HG03139 (cell line): ENCODE measurements at regions not wholly inside any gene's neighbourhood (a gene's known extent, or its start where the extent isn't known, plus 50 kb on each side); places are given as distances from the start of the nearest gene placed in this dataset.

Source experiments
- ATAC-seq: cut with Tn5 transposase; IDR thresholded peaks from one replicate; pipeline ENCODE4 v1.9.1; 2021; ENCODE audit not compliant: unreplicated experiment

DNA sequence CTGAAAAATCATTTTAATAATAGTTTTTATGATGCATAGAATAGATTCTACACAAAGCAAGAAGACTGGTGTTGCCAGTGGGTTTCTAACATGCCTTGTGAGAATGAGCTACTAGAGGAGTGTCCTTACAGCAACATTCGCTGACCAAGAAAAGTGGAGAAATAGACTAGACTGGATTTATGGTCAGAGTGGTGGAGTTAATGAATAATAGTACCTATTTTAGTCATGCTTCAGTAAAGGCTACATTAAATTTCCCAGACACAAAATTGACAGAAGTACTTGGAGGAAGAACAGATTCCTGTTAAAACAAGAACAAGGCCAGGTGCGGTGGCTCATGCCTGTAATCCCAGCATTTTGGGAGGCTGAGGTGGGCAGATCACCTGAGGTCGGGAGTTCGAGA, 539.2 kb downstream of the ETS1 start:
- no peak for ATAC-seq

GRCh38 chr11:128047026-128047425, 540.3 kb downstream of the ETS1 start:
- ATAC-seq = no peak

DNA sequence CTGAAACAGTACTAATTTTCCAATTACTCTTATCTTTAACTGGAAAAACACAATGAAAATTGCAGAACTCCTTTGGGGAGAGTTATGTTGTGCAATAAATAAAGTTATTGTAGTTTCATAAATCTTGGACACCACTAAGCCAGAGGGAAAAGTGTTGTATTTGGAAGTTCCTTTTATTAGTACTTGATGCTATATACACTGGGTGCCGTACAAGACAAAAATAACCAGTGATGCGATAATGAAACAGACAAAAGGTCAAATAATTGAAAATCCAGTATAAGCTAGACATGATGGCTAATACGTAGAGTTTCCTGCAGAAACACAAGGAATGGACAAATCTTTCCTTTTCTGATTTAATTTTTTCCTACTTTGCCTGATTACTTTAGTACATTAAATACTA, 541.1 kb downstream of the ETS1 start:
- no peak for ATAC-seq

- ATAC-seq = no peak
These were observed 542.1 kb downstream of the ETS1 start for GRCh38 chr11:128045094-128045725.

DNA sequence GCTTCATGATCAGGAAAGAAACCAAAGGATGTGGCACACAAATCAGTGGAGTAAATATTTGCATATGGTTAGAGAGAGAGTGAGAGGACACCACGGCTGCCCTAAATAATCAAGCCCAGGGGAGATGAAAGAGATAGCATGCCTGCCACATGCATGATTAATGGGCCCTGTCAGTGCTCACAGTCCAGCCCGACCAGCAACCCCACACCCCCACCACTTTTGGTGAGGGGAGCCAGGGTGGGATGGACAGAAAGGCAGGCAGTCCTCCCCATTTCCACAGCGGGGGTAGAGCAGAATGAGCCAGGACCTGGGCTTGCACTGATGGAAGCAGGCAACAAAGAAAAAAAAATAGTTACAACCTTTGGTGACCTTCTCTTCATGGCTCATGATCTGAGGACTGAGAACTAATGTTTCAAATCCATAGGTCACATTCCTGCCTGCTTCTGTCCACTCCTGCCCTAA, 545.0 kb downstream of the ETS1 start:
- no peak for ATAC-seq

- ATAC-seq = no peak
These were observed 546.8 kb downstream of the ETS1 start for GRCh38 chr11:128040603-128041002.

GRCh38 chr11:128039140-128040021, 548.0 kb downstream of the ETS1 start:
- ATAC-seq = peak; percentile 98

- ATAC-seq = no peak
These were observed 550.7 kb downstream of the ETS1 start for GRCh38 chr11:128036556-128037093.

- ATAC-seq = no peak
These were observed 551.4 kb downstream of the ETS1 start for GRCh38 chr11:128036006-128036405.

DNA sequence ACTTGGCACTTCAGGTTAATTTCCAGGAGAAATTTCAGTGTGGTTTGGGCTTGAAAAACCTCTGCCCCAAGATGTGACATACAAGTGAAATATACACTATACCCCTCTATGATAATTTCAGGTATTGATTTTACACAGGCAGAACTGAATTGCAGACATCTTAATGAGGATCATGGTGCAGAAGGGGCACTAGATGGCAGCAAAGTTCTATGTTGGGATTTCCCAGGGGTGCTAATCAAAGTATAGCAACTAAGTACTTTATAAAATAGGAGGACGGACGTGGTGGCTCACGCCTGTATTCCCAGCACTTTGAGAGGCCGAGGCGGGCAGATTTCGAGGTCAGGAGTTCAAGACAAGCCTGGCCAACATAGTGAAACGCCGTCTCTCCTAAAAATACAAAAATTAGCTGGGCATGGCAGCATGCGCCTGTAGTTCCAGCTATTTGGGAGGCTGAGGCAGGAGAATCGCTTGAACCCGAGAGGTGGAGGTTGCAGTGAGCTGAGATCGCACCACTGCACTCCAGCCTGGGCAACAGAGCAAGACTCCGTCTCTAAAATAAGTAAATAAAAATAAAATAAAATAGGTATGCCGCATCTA, 555.7 kb downstream of the ETS1 start:
- ATAC-seq = peak; percentile 75

DNA sequence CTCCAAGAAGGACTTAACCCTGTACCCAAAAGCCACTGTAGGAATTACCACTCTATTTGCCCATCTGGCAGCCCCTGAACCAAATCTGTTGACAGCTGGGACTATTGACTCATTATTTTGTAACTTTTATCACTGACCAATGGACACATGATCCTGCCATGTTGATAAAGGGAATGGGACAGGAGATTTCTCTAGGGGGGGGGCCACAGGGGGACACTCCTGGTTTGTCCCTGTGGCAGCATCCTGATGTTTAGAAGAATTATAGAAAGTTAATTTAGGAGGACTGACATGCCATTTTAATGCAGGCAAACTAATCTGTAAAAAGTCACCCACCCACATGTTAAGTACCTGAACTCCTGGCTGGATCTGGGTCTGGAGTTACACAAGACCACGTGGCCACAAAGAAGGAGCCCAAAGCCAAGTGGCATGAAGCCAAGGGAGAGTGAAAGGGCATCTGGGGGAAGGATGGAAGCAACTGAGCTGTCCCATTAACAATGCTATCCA, 558.1 kb downstream of the ETS1 start:
- no peak for ATAC-seq

DNA sequence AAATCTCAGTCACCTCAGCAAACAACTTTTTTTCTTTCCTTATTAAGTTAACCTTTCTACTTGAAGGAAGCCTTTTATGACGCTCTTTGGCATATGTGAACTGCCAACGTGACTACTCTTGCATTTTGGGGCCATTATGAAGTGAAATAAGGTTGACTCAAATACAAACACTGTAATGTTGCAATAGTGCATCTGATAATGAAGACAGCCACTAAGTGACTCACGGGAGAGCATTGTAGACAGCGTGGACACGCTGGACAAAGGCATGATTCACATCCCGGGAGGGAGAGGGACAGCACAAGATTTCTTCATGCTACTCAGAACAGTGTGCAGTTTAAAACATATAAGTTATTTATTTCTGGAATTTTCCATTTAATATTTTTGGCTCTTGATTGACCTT, 560.8 kb downstream of the ETS1 start:
- ATAC-seq = no peak

- ATAC-seq = no peak
These were observed 564.6 kb downstream of the ETS1 start for GRCh38 chr11:128022761-128023160.

GRCh38 chr11:128022007-128022368, 565.4 kb downstream of the ETS1 start:
- ATAC-seq = no peak

DNA sequence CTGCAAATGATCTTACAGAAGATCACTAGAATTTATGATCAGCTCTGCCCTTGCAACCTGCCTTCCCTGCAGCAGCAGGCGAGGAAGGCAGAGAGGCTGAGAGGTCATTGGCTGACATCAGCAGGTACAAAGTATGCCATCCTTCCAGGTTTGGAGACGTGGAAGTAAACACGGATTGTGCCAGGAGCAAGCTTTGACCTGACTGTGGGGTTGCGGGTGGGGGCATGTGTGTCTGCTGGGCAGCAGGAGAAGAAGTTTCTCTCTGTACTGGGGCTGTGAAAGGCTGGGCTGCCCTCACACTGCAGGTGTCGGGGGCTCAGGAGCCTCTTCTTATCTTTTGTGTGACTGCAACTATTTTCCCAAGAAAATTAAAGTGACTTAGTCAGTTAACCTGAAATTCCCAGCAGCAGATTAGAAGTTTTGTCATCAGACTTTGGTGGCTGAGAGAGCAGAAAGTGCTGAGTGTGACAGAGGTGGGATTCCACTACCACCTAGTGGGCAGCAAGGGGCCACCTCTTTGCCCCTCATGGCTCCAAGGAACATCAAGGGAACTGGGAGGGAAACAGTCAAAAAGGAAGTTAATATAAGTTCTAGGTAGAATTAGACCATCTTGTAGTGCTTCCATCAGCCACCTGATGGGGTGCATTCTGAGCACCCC, 565.9 kb downstream of the ETS1 start:
- no peak for ATAC-seq

- ATAC-seq = no peak
These were observed 568.7 kb downstream of the ETS1 start for GRCh38 chr11:128018692-128019091.

GRCh38 chr11:128005562-128005961, 581.8 kb downstream of the ETS1 start:
- ATAC-seq = no peak

GRCh38 chr11:127998421-127998820, 588.9 kb downstream of the ETS1 start:
- ATAC-seq = no peak

GRCh38 chr11:127997594-127997993, 589.8 kb downstream of the ETS1 start:
- ATAC-seq = no peak

DNA sequence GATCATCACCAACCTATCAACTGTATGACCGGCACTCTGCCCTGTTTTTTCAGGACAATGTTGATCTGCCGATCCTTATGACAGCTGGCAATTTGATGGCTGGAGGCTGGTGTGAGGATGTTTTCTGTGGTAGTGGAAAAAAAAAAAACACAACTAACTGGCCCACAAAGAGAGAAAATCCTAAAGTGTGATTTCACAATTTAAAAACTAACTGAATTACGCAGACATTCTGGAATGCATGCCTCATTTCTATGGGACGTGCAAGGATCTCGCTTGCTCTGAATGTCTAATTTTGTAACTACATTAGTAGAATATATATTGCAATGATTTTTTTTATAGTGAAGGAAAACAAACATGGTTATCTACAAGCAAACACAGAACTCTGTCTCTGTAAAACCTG, 590.5 kb downstream of the ETS1 start:
- ATAC-seq = no peak

- ATAC-seq = no peak
These were observed 591.4 kb downstream of the ETS1 start for GRCh38 chr11:127995921-127996320.
